ENCODE measurements at regions not wholly inside any gene's neighbourhood (a gene's known extent, or its start where the extent isn't known, plus 50 kb on each side); places are given as distances from the start of the nearest gene placed in this dataset.
"Not testable (repeated sequence)": the region's sequence is repeated elsewhere in the genome, so short reads cannot be mapped to it uniquely, and the experiment has no call there.

DNA sequence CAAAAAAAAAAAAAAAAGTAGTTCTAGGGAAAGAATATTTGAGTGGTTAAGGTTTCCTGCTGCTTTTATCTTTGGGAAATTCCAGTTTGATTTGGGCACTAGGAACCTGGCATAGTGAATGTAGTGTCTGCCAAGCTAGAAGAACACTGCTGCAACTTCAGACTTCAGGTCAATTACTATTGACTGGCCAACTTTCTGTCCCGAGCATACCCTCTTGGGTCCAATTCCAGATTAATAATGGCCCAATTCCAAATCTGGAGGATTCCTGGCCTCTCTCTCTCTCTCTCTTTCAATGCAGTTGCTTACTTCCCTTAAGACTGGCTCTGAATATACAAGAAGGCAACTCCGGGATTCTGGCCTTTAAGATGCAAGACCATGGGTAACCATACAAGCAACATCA lies 74.9 kb downstream of the ANKEF1 start:
- no peak for DNase-seq (ENCODE audit: low read depth, low spot score)

DNA sequence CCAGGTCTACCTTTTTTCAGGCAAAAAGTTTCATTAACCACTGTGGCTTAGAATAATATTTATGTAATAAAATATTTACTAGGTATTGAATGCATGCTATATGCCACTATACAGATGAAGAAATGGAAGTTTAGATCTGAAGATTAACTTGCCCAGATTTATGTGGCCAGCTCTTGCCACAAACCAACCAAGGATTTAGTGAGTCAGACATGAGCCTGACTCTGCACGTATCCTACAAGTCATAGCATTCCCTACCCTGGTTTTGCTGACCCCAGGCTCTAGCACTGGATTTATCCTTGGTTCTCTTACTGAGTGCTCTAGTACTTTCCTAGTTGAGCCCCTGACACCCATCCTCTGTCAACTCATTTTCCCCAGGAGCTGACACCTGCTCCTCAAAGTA lies 75.4 kb downstream of the ANKEF1 start:
- no peak for DNase-seq (ENCODE audit: low read depth, low spot score)

GRCh38 chr20:10111139-10111958 lies 76.6 kb downstream of the ANKEF1 start:
- DNase-seq (ENCODE audit: low read depth, low spot score), result no peak

DNA sequence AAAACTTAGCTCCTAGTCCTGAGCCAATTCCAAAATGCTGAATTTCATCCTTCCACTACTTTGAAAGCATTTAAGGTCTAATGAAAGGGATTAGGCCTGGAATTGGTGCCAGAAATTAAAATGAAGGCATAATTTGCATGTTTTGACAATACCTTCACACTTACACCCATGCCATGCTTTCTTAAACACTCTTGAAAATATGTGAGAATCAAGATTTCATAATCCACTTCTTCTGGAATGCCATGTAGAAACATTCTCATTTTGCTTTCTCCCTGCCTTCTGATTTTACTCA lies 77.1 kb downstream of the ANKEF1 start:
- DNase-seq (ENCODE audit: low read depth, low spot score), result no peak

GRCh38 chr20:10113746-10114145 lies 79.0 kb downstream of the ANKEF1 start:
- DNase-seq (ENCODE audit: low read depth, low spot score), result no peak

DNA sequence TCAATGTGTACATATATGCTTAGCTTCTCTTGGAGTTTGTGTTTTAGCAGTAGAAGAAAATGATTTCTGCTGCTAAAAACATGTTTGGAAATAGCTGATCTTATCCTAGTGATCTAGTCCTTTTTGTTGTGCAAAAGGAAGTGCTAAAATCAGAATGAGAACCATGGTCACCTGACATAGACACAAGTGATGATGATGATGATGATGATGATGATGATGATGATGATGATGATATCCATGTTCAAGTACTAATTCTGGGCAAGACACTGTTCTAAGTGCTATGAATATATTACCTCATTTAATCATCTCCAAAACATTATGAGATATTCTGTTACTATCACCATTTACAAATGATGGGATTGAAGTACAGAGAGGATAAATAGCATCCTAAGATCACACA lies 79.8 kb downstream of the ANKEF1 start:
- DNase-seq (ENCODE audit: low read depth, low spot score), result no peak

- DNase-seq (ENCODE audit: low read depth, low spot score), result no peak
These were observed 80.2 kb downstream of the ANKEF1 start for GRCh38 chr20:10115021-10115420.

- DNase-seq (ENCODE audit: low read depth, low spot score), result no peak
These were observed 84.5 kb downstream of the ANKEF1 start for GRCh38 chr20:10119336-10119735.

DNA sequence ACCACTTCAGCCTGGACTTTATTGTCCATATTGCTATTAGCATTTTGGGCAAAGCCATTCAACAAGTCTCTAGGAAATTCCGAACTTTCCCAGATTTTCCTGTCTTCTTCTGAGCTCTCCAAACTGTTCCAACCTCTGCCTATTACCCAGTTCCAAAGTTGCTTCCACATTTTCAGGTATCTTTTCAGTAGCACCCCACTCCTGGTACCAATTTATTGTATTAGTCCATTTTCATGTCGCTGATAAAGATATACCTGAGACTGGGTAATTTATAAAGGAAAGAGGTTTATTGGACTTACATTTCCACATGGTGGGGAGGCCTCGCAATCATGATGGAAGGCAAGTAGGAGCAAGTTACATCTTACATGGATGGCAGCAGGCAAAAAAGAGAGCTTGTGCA lies 90.1 kb downstream of the ANKEF1 start:
- not testable (repeated sequence) for DNase-seq (ENCODE audit: low read depth, low spot score)

DNA sequence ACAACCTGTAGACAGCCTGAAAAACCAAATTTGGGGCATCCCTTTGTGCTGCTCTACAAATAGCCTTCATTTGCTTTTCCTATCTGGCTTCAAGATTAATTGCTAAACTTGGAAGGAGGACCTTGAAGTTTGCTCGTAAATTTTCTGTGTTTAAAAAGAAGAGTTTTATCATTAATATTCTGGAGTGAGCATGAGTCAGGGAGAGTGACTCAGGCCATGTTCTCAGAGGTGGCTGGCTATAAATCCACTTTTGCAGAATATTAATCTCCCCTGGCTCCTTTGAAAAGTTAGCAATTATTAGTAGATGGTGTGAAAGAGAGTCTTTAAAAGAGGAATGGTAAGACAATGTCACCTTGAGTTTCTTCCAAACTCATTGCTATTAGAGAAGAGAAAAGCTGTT lies 91.0 kb downstream of the ANKEF1 start:
- DNase-seq (ENCODE audit: low read depth, low spot score), result no peak

DNA sequence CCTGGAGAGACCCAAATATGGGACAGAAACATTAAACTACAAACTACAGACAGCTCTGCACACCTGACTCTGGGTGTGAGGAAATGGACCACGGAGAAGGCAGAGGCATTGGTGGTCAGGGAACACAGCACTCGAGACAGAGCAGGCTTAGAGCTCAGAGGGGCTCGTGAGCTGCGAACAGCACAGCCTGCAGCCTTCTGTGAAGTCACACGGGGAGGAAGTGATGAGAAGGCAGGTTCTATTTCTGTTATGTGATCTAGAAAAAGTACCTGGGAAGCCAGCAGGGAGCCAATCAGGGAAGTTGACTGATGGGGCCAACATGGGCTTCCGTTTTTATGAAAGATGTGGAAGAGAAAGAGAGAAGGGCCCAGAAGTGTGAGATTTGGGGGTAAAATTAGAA lies 88.9 kb upstream of the SNAP25 start:
- DNase-seq (ENCODE audit: low read depth, low spot score), result no peak

DNA sequence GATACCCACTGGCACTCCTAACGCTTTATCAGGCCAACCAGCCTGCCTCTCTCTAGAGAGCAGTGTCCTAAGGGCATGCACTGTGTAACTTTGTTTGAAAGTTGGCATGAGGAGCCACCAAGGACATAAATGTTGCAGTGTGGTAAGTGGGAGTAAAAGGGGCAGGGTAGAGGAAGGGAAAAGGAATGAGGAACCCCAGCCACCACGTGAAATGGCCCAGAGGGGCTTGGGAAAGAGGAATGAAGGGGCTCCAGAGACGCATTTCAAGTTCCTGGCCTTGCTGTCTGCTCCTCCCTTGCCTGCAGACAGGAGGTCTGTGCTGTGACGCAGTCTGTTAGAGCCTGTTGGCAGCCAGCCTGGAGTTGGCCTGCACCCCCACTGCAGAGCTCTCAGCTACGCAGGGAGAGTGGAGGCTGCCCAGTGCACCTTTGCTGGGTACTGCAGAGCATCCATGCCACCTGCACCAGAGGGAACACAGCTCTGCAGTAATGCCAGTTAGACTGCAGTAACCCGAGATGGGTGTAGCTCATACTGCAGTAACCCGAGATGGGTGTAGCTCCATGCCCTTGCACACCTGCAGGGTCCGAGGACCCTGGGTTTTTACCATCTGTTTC lies 86.8 kb upstream of the SNAP25 start:
- peak; percentile 27 for DNase-seq (ENCODE audit: low read depth, low spot score)

DNA sequence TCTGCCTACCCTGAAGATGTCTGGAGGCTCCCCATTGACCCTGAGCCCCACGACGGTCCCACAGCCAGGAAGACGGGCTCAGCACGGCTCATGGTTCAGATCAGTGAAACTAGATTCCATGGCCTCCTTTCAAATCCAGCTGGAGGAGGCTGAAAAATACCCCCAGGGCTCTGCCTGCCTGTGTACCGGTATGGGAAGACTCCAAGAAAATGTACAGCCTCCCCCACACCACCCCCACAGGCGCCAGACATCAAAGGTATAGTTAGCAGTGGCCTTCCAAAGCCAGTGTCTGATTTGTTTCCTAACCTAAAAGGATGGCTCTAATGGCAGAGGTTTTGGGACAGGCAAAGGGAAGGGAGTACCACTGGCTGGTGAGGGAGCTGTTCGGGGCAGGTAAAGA lies 86.2 kb upstream of the SNAP25 start:
- peak; percentile 52 for DNase-seq (ENCODE audit: low read depth, low spot score)

DNA sequence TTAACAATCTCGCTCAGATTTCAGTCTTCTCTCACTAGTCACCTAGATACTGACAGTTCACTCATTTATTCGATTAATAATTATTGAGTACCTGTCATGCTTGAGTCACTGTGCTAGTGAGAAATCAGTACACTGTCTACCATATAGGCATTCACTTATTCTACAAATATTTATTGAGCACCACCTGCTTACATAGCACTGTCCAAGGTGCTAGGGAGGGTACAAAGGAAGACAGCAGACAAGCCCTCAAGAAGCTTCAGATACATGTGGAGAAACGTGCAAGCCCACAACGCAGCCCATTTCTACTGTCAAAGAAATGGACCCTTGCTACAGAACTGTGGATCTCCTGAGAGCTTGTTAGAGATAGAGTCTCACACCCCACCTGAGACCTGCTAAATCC lies 85.1 kb upstream of the SNAP25 start:
- DNase-seq (ENCODE audit: low read depth, low spot score), result no peak

GRCh38 chr20:10134176-10134575 lies 84.5 kb upstream of the SNAP25 start:
- DNase-seq (ENCODE audit: low read depth, low spot score), result no peak

- DNase-seq (ENCODE audit: low read depth, low spot score), result no peak
These were observed 83.2 kb upstream of the SNAP25 start for GRCh38 chr20:10135438-10135837.

- no peak for DNase-seq (ENCODE audit: low read depth, low spot score)
These were observed 81.6 kb upstream of the SNAP25 start for GRCh38 chr20:10137032-10137431.

DNA sequence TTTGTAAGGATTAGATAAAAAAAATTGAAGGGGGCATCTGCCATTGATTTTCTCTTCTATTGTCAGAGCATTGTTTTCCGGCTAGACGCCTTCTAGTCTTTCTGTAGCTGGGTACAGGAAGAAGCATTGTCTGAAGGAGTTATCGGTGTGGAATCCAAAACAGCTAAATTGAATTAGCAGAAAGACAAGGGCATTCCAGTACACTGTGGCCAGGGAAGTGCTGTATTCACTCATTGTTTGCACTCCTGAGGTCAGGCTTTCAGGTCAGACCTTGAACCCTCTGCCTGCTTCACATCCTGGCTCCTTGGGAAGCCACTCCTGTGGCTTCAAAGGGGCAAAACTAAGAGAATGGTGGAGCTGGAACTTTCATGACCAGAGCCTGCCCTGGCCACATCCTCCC lies 81.1 kb upstream of the SNAP25 start:
- no peak for DNase-seq (ENCODE audit: low read depth, low spot score)

GRCh38 chr20:10157549-10157948 lies 61.1 kb upstream of the SNAP25 start:
- no peak for DNase-seq (ENCODE audit: low read depth, low spot score)

DNA sequence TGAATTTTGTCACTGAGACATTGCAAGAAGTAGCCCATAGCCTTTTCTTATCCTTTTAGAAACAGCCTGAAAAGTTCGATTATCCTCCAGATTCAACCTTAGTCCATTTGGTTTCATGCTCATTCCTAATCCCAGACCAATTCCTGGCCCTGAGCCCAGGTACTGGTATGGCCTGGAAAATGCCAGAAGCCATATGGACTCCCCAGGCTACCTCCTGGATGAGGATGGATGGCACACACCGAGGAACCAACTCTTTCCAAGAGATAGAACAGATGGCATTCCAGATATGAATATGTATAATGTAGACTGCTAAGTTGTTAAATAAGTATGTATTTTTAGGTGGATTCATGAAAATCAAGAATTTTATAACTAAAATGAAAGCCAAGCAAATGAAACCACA lies 51.6 kb upstream of the SNAP25 start:
- DNase-seq (ENCODE audit: low read depth, low spot score), result no peak

DNA sequence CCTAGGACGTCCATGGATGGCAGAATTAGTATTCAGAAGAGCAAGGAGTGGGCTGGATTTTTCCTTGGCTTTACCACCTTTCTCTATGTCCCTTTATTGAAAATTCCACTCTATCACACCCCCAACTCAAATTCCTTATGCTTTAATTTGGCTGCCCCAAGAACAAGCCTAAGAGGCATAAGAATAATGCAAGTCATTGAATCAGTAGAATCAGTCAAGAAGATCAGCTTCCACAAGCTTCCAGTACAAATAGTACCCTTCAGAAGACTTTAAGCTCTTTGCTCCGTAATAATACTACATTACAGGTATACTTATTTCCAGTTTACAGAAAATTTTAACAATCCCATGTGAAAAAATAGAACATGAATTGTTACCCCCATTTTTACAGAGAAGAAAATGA lies 51.0 kb upstream of the SNAP25 start:
- no peak for DNase-seq (ENCODE audit: low read depth, low spot score)
